Naive thymus-derived CD8-positive, alpha-beta T cell (primary cell): ENCODE measurements at regions not wholly inside any gene's neighbourhood (a gene's known extent, or its start where the extent isn't known, plus 50 kb on each side); places are given as distances from the start of the nearest gene placed in this dataset.

Experiments
- ATAC-seq, 2 donors: fragments of 150-1000 bp; cut with Tn5 transposase in 1 of 2; sonication (Bioruptor Pico), chemical (Tn5 transposase) in 1 of 2; 1 replicate in 1 of 2; 2 replicates in 1 of 2; pipeline ENCODE4 v1.10.0; 2021; ENCODE audit warnings: mild to moderate bottlenecking in 2 of 2, moderate library complexity in 2 of 2
- POLR2A ChIA-PET: fragments of 350-600 bp; sonication (Branson Sonifier 250); formaldehyde crosslinking; loops from one replicate; lab custom pipeline; 2021; ENCODE audit warnings: antibody characterized with exemption; lab: Charles Lee
- DNase-seq, 10 donors: peaks; one replicate each; pipeline versions ENCODE4 v3.0.0 to v3.0.0-alpha.2; 2020 to 2022
- H3K27ac Mint-ChIP-seq, 10 donors: one replicate each; pipeline ENCODE4 v1.8.0; 2020 to 2022; ENCODE audit warnings: mild to moderate bottlenecking in 10 of 10, mixed read lengths in 10 of 10, moderate library complexity in 4 of 10, inconsistent platforms in 1 of 10
- H3K27me3 Mint-ChIP-seq, 5 donors: one replicate each; pipeline ENCODE4 v1.8.0; 2021 to 2022; ENCODE audit warnings: mixed read lengths in 5 of 5
- H3K36me3 Mint-ChIP-seq, 3 donors: one replicate each; pipeline ENCODE4 v1.8.0; 2020 to 2022; ENCODE audit warnings: mixed read lengths in 3 of 3, mild to moderate bottlenecking in 2 of 3, inconsistent platforms in 1 of 3
- H3K4me1 Mint-ChIP-seq, 4 donors: one replicate each; pipeline ENCODE4 v1.8.0; 2021 to 2022; ENCODE audit warnings: mixed read lengths in 4 of 4
- H3K4me3 Mint-ChIP-seq, 10 donors: one replicate each; pipeline ENCODE4 v1.8.0; 2020 to 2022; ENCODE audit warnings: mild to moderate bottlenecking in 10 of 10, mixed read lengths in 10 of 10, moderate library complexity in 6 of 10, inconsistent platforms in 1 of 10
- H3K9me3 Mint-ChIP-seq, 9 donors: one replicate each; pipeline ENCODE4 v1.8.0; 2020 to 2022; ENCODE audit warnings: mixed read lengths in 9 of 9, mild to moderate bottlenecking in 3 of 9, inconsistent platforms in 1 of 9, moderate library complexity in 1 of 9

DNA sequence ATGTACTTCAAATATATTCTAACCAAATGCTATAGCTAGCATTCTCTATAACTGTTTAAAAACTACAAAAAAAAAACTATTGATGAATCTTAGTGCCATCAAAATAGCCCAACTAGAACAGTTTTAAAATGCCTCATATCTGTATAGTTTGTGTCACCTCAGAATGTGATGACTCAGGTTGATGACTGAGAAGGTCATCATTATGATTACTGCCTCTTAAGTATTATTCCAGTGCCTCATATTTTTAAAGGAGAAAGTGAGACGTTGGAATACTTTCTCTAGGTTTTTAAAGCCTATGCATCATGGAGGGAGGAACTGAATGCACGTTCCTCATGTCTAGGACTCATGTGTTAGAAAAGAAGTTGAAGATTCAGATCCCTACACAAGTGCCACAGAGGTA lies 88.2 kb downstream of the TMA16 start:
- H3K9me3 Mint-ChIP-seq, result peaks cover 0 to 14% (median 4%) of the 10 kb centered on the region in 9 donors
- DNase-seq (no peak), ATAC-seq (no peak)
- POLR2A ChIA-PET, result no interaction called here
- H3K36me3 Mint-ChIP-seq, result peaks cover 0 to 6% (median 0%) of the 10 kb centered on the region in 3 donors
- peaks cover 0 to 10% (median 1%) of the 10 kb centered on the region in 5 donors for H3K27me3 Mint-ChIP-seq
- H3K4me1 Mint-ChIP-seq, result peaks cover 0 to 35% (median 0%) of the 10 kb centered on the region in 4 donors
- H3K4me3 Mint-ChIP-seq, result no peak overlapping the region
- no peak overlapping the region for H3K27ac Mint-ChIP-seq

DNA sequence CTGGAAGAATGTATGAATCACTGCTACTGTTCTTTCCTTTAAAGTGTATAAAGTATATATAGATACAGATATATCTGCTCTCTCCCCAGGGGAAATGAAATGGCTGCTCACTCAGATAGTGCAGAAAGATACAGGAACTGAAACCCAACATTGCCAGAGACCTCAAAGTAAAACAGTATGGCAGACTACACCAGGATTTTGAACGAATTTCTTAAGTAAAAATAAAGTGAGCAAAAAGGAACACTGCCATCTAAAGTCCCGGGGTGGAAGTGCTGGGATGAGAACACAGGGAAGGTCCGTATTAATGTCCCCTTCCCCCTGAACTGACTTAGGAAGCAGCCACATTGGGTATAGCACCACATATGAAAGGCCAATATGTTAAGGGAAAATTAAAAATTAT lies 93.4 kb downstream of the TMA16 start:
- Mint-ChIP-seq H3K27me3 (peaks cover 0 to 10% (median 2%) of the 10 kb centered on the region in 5 donors), H3K9me3 (peaks cover 0 to 10% (median 0%) of the 10 kb centered on the region in 9 donors), H3K4me3 (peak overlapping the region in 1 of 10 donors; percentile 13), H3K4me1 (peaks cover 0 to 38% (median 9%) of the 10 kb centered on the region in 4 donors), H3K36me3 (peaks cover 0 to 5% (median 0%) of the 10 kb centered on the region in 3 donors), H3K27ac (peak overlapping the region in 2 of 10 donors; percentile 22 to 77)
- no peak for DNase-seq
- POLR2A ChIA-PET, result no interaction called here
- peak in 1 of 2 donors; percentile 39 for ATAC-seq

DNA sequence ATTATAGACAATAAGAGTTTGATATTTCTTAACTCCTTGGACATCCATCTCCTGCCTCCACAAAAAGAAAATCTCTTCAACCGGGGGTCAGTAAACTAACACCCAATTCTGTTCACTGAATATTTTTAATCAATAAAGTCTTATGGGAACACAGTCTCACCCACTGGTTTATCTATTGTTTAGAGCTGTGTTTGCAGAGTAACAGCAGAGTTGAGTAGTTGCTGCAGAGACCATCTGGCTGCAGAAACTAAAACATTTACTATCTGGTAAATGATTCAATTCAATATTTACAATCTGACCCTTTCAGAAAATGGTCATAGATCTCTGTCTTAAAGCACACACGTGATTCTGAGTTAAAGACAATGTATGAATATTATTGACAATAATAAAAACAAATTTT lies 94.0 kb downstream of the TMA16 start:
- peaks cover 0 to 39% (median 9%) of the 10 kb centered on the region in 4 donors for H3K4me1 Mint-ChIP-seq
- H3K4me3 Mint-ChIP-seq, result no peak overlapping the region
- ATAC-seq (no peak), DNase-seq (no peak)
- H3K36me3 Mint-ChIP-seq, result peaks cover 0 to 5% (median 0%) of the 10 kb centered on the region in 3 donors
- H3K27me3 Mint-ChIP-seq, result peaks cover 0 to 10% (median 1%) of the 10 kb centered on the region in 5 donors
- POLR2A ChIA-PET, result no interaction called here
- peaks cover 0 to 10% (median 0%) of the 10 kb centered on the region in 9 donors for H3K9me3 Mint-ChIP-seq
- no peak overlapping the region for H3K27ac Mint-ChIP-seq

DNA sequence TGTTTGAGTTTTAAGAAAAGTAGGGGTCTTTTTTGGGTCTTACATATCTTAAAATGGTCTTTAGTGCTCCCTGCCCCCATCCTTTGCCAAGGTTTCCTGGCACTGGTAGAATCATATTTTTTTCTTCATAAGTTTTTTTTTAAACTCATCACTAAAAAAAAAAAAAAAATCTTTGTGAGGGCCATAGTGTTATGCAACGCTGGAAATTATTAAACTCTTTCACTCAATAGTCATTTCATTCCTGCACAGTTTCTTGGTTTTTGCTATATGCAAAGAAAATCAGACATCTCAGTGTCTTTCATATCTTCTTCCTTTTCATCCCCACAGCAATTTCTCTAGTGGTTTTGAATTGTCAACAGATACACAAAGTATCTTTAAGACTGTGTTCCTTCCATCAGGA lies 95.6 kb downstream of the TMA16 start:
- peaks cover 0 to 5% (median 0%) of the 10 kb centered on the region in 3 donors for H3K36me3 Mint-ChIP-seq
- peaks cover 0 to 10% (median 0%) of the 10 kb centered on the region in 9 donors for H3K9me3 Mint-ChIP-seq
- no peak for ATAC-seq
- no peak overlapping the region for H3K4me3 Mint-ChIP-seq
- H3K27ac Mint-ChIP-seq, result peak overlapping the region in 3 of 10 donors; percentile 30 to 49 (median 32)
- no peak for DNase-seq
- H3K27me3 Mint-ChIP-seq, result peaks cover 0 to 6% (median 4%) of the 10 kb centered on the region in 5 donors
- POLR2A ChIA-PET, result no interaction called here
- peaks cover 0 to 44% (median 9%) of the 10 kb centered on the region in 4 donors for H3K4me1 Mint-ChIP-seq

DNA sequence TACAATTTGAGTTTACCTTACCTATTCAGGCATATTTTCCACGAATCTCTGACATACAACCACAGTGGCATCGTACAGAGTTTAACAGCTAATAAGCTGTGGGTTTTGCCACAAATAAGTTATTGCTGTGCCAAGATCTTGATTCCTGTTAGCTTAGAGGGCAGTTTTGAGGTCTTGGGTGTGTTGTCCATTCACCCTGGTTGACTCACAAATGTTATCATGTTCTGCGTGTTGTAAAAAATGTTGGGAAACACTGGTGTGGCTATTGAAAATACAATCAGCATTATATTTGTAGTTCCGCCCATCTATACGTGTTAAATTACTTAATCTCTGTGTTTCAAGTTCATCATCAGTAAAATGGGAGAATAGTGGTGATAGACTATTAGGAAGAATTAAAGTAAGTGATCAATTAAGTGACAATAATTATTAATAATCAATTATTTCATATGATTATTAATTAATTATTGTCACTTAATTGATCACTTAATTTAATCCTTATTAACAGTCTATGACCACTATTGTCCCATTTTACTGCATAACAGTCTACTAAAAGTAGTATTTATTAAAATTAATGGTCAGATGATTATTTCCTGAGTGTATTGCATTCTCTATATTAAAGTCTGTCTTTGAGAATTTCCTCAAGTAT lies 96.3 kb downstream of the TMA16 start:
- POLR2A ChIA-PET, result no interaction called here
- Mint-ChIP-seq H3K4me3 (peak overlapping the region in 1 of 10 donors; percentile 60), H3K27me3 (peaks cover 0 to 6% (median 0%) of the 10 kb centered on the region in 5 donors), H3K4me1 (peaks cover 0 to 46% (median 9%) of the 10 kb centered on the region in 4 donors), H3K36me3 (peaks cover 0 to 5% (median 0%) of the 10 kb centered on the region in 3 donors), H3K27ac (peak overlapping the region in 3 of 10 donors; percentile 30 to 49 (median 32)), H3K9me3 (peaks cover 0 to 10% (median 0%) of the 10 kb centered on the region in 9 donors)
- DNase-seq (no peak), ATAC-seq (no peak)

DNA sequence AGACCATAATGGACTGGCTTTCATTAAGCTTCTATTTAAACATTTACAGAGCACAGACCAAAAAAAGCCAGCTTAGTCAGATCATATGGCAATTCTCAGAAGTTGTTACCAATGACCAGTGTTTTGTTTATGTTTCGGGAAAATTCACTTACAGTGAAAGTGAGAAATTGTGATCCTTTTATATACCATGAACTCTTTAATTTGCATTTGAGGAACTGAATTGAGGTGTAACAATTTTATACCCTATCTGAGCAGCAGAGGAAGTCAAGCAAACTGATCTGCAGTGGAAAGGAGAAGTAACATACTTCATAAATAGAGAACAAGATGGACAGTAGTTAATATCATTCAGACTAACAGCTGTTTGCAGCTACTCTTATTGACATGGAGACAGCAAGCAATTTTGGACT lies 97.1 kb downstream of the TMA16 start:
- POLR2A ChIA-PET, result no interaction called here
- H3K4me1 Mint-ChIP-seq, result peaks cover 0 to 48% (median 9%) of the 10 kb centered on the region in 4 donors

DNA sequence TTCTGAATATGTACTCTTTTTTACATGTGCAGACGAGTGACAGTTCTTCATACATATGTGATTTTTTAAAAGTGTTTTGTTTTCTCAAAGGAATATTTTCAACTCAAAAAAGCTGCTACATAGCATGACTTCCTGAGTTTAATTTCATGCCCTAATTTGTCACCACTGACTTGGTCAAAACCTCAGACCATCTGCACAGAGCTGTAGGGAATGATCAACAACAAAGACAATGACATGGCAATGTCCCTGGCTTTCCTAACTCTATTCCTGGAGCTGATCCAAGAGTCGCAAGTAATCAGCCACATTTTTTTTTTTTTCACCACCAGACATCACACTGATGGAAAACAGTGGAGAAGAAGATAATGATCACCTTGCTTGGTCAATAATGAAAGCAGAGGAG lies 97.7 kb downstream of the TMA16 start:
- ATAC-seq (no peak), DNase-seq (no peak)
- Mint-ChIP-seq H3K27me3 (peaks cover 0 to 5% (median 1%) of the 10 kb centered on the region in 5 donors), H3K9me3 (peaks cover 0 to 10% (median 0%) of the 10 kb centered on the region in 9 donors), H3K36me3 (peaks cover 0 to 5% (median 0%) of the 10 kb centered on the region in 3 donors), H3K4me1 (peaks cover 0 to 46% (median 9%) of the 10 kb centered on the region in 4 donors), H3K4me3 (peak overlapping the region in 1 of 10 donors; percentile 50), H3K27ac (peak overlapping the region in 1 of 10 donors; percentile 32)
- POLR2A ChIA-PET, result no interaction called here

More for the DNA sequence above, 97.1 kb downstream of the TMA16 start:
- Mint-ChIP-seq H3K27ac (peak overlapping the region in 3 of 10 donors; percentile 1 to 32 (median 25)), H3K4me3 (peak overlapping the region in 2 of 10 donors; percentile 29 to 60), H3K9me3 (peaks cover 0 to 10% (median 0%) of the 10 kb centered on the region in 9 donors), H3K27me3 (peaks cover 0 to 5% (median 1%) of the 10 kb centered on the region in 5 donors), H3K36me3 (peaks cover 0 to 5% (median 0%) of the 10 kb centered on the region in 3 donors)
- ATAC-seq, result no peak
- DNase-seq, result no peak

DNA sequence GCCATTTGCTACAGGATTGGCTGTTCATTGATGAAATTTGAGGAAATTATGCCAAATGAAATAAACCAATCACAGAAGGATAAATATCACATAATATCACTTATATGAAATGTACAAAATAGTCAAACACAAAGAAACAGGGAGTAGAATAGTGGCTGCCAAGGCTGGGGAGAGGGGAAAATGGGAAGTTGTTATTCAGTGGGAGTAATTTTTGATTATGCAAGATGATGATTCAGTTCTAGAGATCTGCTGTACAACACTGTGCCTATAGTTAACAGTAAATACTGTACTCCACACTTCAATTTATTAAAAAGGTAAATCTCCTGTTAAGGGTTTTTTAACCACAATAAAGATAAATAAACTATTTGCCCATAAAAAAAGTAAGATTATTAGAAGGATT lies 101.1 kb downstream of the TMA16 start:
- peak overlapping the region in 1 of 10 donors; percentile 16 for H3K27ac Mint-ChIP-seq
- H3K36me3 Mint-ChIP-seq, result no peaks in the 10 kb centered on the region
- peaks cover 2 to 44% (median 5%) of the 10 kb centered on the region in 4 donors for H3K4me1 Mint-ChIP-seq
- ATAC-seq, result no peak
- H3K4me3 Mint-ChIP-seq, result no peak overlapping the region
- peaks cover 0 to 4% (median 1%) of the 10 kb centered on the region in 5 donors for H3K27me3 Mint-ChIP-seq
- no peak for DNase-seq
- POLR2A ChIA-PET, result no interaction called here
- H3K9me3 Mint-ChIP-seq, result no peaks in the 10 kb centered on the region

DNA sequence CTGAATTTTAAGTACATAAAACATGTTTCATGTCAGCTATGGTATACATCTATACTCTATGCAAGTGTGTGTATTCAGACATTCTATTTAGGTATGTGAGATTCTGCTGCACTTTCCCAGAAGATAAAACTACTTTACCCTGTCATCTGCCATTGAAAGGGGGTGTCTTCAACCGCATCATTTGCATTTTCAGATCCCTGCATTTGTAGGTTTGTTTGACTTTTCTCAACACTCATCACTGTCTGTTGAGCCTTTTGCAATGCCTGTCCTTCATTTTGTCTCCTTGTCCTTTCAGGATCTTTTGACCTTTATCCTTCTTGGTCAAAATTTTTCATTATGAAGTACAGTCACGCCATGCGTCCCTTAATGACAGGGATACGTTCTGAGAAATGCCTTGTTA lies 103.5 kb downstream of the TMA16 start:
- POLR2A ChIA-PET, result no interaction called here
- Mint-ChIP-seq H3K9me3 (no peaks in the 10 kb centered on the region), H3K4me1 (peaks cover 0 to 40% (median 2%) of the 10 kb centered on the region in 4 donors), H3K27ac (no peak overlapping the region), H3K27me3 (peaks cover 0 to 4% (median 1%) of the 10 kb centered on the region in 5 donors), H3K36me3 (no peaks in the 10 kb centered on the region), H3K4me3 (no peak overlapping the region)
- ATAC-seq (no peak), DNase-seq (no peak)

DNA sequence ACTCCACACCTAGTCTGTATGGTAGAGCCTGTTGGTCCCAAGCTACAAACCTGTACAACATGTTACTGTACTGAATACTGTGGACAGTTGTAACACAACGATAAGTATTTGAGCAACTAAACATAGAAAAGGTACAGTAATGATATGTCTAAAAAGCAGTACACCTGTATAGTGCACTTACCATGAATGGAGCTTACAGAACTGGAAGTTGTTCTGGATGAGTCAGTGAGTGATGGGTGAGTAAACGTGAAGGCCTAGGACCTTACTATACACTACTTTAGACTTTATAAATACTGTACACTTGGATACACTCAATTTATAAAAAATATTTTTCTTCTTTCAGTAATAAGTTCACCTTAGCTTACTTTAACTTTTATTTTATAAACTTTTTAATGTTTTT lies 104.0 kb downstream of the TMA16 start:
- Mint-ChIP-seq H3K4me3 (no peak overlapping the region), H3K27me3 (peaks cover 0 to 4% (median 1%) of the 10 kb centered on the region in 5 donors), H3K36me3 (no peaks in the 10 kb centered on the region), H3K9me3 (no peaks in the 10 kb centered on the region), H3K4me1 (peaks cover 0 to 42% (median 2%) of the 10 kb centered on the region in 4 donors), H3K27ac (no peak overlapping the region)
- no peak for ATAC-seq
- DNase-seq, result no peak
- POLR2A ChIA-PET, result no interaction called here

DNA sequence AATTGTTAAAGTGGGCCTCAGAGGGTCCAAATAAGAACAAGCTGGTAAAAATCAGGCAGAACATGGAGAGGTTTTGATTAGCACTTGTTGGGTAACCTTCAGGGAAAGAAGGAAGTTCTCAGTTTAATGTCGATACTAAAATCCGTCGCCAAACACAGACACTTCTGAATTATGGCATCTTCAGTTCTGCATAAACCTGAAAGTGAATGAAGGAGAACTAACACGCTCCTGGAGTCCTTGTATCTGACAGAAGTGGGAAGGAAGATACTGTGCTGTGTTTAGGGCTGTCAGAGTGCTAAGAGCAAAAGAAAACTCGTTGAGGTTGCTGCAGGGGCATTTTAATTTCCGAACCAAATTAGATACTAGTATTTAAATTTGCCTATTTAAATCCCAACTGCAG lies 106.2 kb downstream of the TMA16 start:
- peaks cover 0 to 56% (median 2%) of the 10 kb centered on the region in 4 donors for H3K4me1 Mint-ChIP-seq
- H3K36me3 Mint-ChIP-seq, result no peaks in the 10 kb centered on the region
- H3K27ac Mint-ChIP-seq, result peak overlapping the region in 1 of 10 donors; percentile 70
- peak overlapping the region in 2 of 10 donors; percentile 5 to 63 for H3K4me3 Mint-ChIP-seq
- H3K27me3 Mint-ChIP-seq, result peaks cover 0 to 9% (median 1%) of the 10 kb centered on the region in 5 donors
- ATAC-seq (no peak), DNase-seq (no peak)
- H3K9me3 Mint-ChIP-seq, result no peaks in the 10 kb centered on the region
- POLR2A ChIA-PET, result no interaction called here

DNA sequence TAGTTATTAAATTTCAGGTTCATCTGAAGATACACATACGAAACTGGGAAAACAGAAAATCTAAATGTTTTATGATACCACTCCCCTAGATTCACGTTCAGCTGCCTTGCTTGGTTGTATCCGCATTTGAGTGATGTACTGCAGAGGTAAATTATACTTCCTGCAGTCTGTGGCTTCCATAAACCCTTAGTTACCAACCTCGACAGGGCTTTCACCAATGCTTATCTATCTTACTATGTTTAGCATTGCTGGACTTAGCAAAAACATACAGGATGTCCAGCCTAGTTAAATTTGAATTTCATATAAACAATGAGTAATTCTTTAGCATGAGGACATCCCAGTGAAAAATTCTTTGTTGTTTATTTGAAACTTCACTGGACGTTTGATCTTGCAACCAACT lies 108.8 kb downstream of the TMA16 start:
- peak overlapping the region in 2 of 10 donors; percentile 34 to 76 for H3K27ac Mint-ChIP-seq
- DNase-seq (no peak), ATAC-seq (no peak)
- POLR2A ChIA-PET, result no interaction called here
- no peaks in the 10 kb centered on the region for H3K36me3 Mint-ChIP-seq
- peaks cover 0 to 19% (median 0%) of the 10 kb centered on the region in 5 donors for H3K27me3 Mint-ChIP-seq
- no peaks in the 10 kb centered on the region for H3K9me3 Mint-ChIP-seq
- no peak overlapping the region for H3K4me3 Mint-ChIP-seq
- H3K4me1 Mint-ChIP-seq, result peaks cover 6 to 73% (median 13%) of the 10 kb centered on the region in 4 donors
